Small intestine (tissue), 7 donors: ENCODE measurements at regions not wholly inside any gene's neighbourhood (a gene's known extent, or its start where the extent isn't known, plus 50 kb on each side); places are given as distances from the start of the nearest gene placed in this dataset.
"Not testable (repeated sequence)": the region's sequence is repeated elsewhere in the genome, so short reads cannot be mapped to it uniquely, and the experiment has no call there.

ENCODE experiments used
- DNase-seq, 2 donors: peaks; one replicate each; pipeline versions ENCODE4 v3.0.0 to v3.0.0-alpha.2; 2013
- FAIRE-seq: peaks from 2 replicates; lab custom pipeline; 2012; peaks lifted over from hg19 to GRCh38; lab: Jason Lieb, UNC
- H3K27ac ChIP-seq, 3 donors: one replicate each; pipeline ENCODE4 v1.5.1; 2013; ENCODE audit warnings: low read length in 2 of 3, mild to moderate bottlenecking in 2 of 3, control low read depth in 1 of 3, inconsistent platforms in 1 of 3, low read depth in 1 of 3, moderate library complexity in 1 of 3
- H3K27me3 ChIP-seq, 3 donors: one replicate each; pipeline ENCODE4 v1.6.1; 2013; ENCODE audit warnings: low read length in 3 of 3, inconsistent platforms in 1 of 3; ENCODE audit not compliant: control insufficient read depth in 3 of 3, insufficient read depth in 3 of 3
- H3K36me3 ChIP-seq, 3 donors: one replicate each; pipeline ENCODE4 v1.6.1; 2013; ENCODE audit warnings: low read length in 3 of 3, inconsistent platforms in 1 of 3, low read depth in 1 of 3, mild to moderate bottlenecking in 1 of 3, moderate library complexity in 1 of 3; ENCODE audit not compliant: control insufficient read depth in 3 of 3, insufficient read depth in 2 of 3
- H3K4me1 ChIP-seq, 3 donors: one replicate each; pipeline ENCODE4 v1.6.1; 2013; ENCODE audit warnings: low read length in 2 of 3, inconsistent platforms in 1 of 3, low read depth in 1 of 3, mild to moderate bottlenecking in 1 of 3, moderate library complexity in 1 of 3; ENCODE audit not compliant: control insufficient read depth in 3 of 3, insufficient read depth in 2 of 3
- H3K4me3 ChIP-seq, 3 donors: one replicate each; pipeline ENCODE4 v1.5.1; 2013; ENCODE audit warnings: low read length in 3 of 3, control low read depth in 1 of 3, inconsistent platforms in 1 of 3, low read depth in 1 of 3, mild to moderate bottlenecking in 1 of 3, moderate library complexity in 1 of 3
- H3K9me3 ChIP-seq, 2 donors: one replicate each; pipeline ENCODE4 v1.6.1; 2013; ENCODE audit warnings: low read depth in 1 of 2, low read length in 1 of 2; ENCODE audit not compliant: control insufficient read depth in 2 of 2, insufficient read depth in 1 of 2
- WGBS, 3 donors: extraction: QIAGEN DNeasy Blood & Tissue Kit; methylation state at CpG; one replicate each; pipeline ENCODE4 v1.1.7; 2013; 5-methylcytosine and 5-hydroxymethylcytosine counted together
- donor health status: healthy with polysubstance abuse.
- donor health status: control.
- donor health status: control.
- donor health status: Bipolar disorder and iron deficiency.
- donor health status: healthy.

DNA sequence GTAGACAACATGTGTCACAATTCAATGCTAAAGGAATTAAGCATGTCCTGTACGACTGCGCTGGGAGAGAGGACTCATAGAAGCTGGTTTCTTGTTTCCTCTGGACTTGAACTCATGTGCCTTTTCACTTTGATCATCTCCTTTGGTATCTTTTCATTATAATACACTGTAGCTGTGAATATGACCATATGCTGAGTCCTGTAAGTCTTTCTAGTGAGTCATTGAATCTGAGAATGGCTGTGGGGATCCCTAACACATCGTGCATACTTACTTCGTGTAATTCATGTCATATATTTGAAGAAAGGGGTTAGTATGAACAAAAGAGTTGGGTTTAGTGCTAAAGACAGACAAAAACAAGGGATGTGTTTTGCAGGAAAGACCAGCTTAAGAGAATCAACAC is 148.1 kb upstream of the RUNX1 start:
- Histone ChIP-seq H3K4me3 (no peak overlapping the region), H3K36me3 (no peaks in the 10 kb centered on the region), H3K9me3 (no peaks in the 10 kb centered on the region), H3K27me3 (no peaks in the 10 kb centered on the region), H3K27ac (no peak overlapping the region), H3K4me1 (no peaks in the 10 kb centered on the region)
- 91 to 97% (median 93%) methylated on average over 4 of the region's 4 CpGs for WGBS, 3 donors
- FAIRE-seq (no peak), DNase-seq (no peak)

DNA sequence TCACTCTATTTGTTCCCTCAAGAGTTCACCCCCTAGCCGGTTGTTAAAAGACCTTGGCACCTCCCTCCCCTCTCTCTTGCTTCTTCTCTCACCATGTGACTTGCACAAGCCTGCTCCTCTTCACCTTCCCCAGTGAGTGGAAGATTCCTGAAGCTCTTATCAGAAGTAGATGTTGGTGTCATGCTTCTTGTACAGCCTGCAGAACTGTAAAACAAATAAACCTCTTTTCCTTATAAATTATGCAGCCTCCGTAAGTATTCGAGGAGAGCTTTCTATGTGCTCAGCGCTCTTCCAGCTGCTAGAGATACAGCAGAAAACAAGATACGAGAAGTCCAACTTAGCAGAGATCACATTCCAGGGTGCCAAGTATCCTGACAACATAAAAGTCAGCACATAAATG is 147.0 kb upstream of the RUNX1 start:
- no peak for FAIRE-seq
- H3K9me3 ChIP-seq: no peaks in the 10 kb centered on the region
- DNase-seq: no peak
- no peaks in the 10 kb centered on the region for H3K4me1 ChIP-seq
- H3K4me3 ChIP-seq: no peak overlapping the region
- no peaks in the 10 kb centered on the region for H3K36me3 ChIP-seq
- no peak overlapping the region for H3K27ac ChIP-seq
- H3K27me3 ChIP-seq: no peaks in the 10 kb centered on the region
- WGBS, 3 donors: 81 to 93% (median 88%) methylated on average over 5 of the region's 5 CpGs

DNA sequence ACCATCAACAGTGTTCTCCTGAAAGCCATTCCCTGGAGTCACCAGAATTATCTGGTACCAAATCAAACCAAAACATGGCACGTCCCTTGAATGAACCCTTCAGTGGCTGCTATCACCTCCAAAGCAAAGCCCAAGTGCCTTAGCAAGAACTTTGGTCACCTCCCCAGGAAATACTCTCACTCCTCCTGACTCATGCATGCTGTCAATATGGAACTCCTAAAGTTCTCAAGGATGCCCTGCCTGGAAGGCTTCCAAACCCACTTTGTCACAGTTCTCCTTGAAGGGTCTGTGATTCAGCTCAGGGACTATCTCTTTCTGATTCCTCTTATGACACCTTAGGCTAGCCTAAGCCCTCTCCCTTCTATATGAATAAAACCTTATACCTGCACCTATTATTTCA is 146.1 kb upstream of the RUNX1 start:
- WGBS, 3 donors: 78 to 90% (median 86%) methylated on average over 1 of the region's 1 CpG
- Histone ChIP-seq H3K36me3 (no peaks in the 10 kb centered on the region), H3K27ac (no peak overlapping the region), H3K27me3 (no peaks in the 10 kb centered on the region), H3K4me3 (no peak overlapping the region), H3K9me3 (no peaks in the 10 kb centered on the region), H3K4me1 (no peaks in the 10 kb centered on the region)
- DNase-seq: no peak
- FAIRE-seq: no peak

DNA sequence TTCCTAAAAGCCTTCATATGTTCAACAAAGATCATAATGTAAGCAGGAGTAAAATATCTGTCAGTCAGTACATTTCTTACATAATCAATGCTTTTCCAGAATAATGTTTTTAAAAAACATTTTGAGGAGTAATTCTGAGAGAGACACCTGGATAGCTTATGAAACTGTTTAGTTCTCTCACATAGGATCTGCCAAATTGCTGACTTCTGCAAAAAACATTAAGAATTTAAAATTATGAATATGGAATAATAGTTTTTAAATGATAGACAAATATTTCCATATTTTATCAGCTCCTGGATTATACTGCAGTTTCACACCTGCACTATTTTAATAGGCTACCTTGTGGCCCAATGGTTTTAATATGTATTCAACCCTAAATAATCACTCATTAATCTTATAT is 142.7 kb upstream of the RUNX1 start:
- Histone ChIP-seq H3K27me3 (no peaks in the 10 kb centered on the region), H3K4me3 (no peak overlapping the region), H3K36me3 (no peaks in the 10 kb centered on the region), H3K9me3 (no peaks in the 10 kb centered on the region), H3K27ac (no peak overlapping the region), H3K4me1 (peaks cover 0 to 3% (median 0%) of the 10 kb centered on the region in 3 donors)
- FAIRE-seq: no peak
- no peak for DNase-seq

DNA sequence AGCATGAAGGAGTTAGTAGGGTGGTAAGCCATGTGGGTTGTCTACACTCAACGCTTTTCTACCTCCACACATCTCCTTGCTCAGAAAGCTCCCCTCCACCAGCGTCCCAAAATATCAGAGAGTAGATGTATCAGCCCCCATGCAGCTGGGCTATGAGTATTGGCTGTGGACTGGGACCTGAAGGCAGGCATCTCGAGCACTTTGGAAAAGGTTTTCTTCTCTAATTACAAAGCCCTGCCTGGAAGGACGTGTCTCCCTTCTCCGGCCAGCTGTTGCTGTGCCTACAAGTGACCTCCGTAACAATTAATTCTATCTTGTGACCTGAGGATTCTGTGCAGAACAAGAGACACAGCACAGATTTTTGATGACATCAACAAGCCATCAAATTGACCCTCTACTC is 142.0 kb upstream of the RUNX1 start:
- no peaks in the 10 kb centered on the region for H3K27me3 ChIP-seq
- FAIRE-seq: no peak
- no peak overlapping the region for H3K4me3 ChIP-seq
- WGBS, 3 donors: 90 to 95% (median 93%) methylated on average over 6 of the region's 6 CpGs
- no peak for DNase-seq
- H3K4me1 ChIP-seq: peaks cover 0 to 3% (median 0%) of the 10 kb centered on the region in 3 donors
- H3K27ac ChIP-seq: no peak overlapping the region
- no peaks in the 10 kb centered on the region for H3K9me3 ChIP-seq
- H3K36me3 ChIP-seq: no peaks in the 10 kb centered on the region

DNA sequence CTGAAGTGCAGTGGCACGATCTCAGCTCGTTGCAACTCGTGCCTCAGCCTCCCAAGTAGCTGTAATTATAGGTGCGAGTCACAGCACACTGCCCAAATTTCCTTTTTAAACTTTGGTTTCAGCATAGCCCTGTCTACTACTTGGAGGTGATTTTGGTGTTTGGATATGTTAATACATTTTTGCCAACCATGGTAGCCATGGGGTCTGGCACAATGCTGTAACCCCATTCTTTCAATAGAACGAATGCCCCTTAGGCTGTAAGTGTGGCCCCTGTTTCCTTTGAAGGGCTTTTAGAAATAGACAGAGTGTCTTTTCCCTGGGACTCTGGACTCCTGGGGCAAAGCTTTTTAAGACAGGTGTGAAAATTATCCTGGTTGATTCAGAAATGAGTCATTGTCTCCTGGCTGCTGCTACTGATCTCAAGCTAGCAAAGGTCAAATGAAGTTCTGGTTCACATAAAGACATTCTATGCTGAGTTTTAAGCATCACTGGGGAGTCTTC is 141.1 kb upstream of the RUNX1 start:
- FAIRE-seq: no peak
- Histone ChIP-seq H3K4me1 (peaks cover 0 to 3% (median 0%) of the 10 kb centered on the region in 3 donors), H3K36me3 (no peaks in the 10 kb centered on the region), H3K4me3 (no peak overlapping the region), H3K9me3 (no peaks in the 10 kb centered on the region), H3K27me3 (no peaks in the 10 kb centered on the region), H3K27ac (no peak overlapping the region)
- peak; percentile 48 to 67 for DNase-seq
- WGBS, 3 donors: 10 to 58% (median 40%) methylated on average over 5 of the region's 5 CpGs

DNA sequence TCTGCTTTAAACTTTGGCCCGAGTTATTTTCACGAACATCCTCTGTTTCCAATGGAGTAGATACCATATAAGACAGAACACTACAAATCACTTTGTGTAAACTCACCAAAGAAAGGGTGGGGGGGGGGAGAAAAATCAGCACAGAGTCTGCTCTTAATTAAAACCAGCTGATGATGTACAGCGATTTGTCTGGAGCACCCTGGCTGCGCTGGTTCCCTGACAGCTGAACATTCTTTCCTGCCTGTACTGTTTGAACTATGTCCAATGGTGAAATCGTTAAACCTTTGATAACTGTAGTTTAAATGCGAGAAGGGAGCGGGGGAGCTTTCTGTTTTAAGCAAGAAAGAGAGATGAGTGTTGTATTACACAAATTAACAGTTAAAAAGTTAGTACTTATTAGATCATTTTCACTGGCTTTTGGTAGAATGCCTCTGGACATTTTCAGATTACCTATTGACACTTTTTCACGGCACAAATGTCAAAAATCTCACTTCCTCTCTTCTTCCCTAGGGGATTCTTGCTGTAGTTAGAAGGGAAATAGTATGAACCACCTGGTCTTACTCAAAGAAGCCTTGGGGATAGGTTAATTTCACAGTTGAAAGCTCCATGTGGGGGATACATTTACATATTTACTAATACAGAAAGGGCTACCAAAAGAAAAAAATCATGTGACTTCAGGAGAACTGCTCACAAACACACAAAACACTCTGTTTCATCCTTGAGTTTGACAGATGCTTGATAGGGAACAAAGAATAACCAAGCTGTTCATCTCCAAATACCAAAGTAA is 140.2 kb upstream of the RUNX1 start:
- no peak overlapping the region for H3K27ac ChIP-seq
- H3K4me3 ChIP-seq: no peak overlapping the region
- H3K36me3 ChIP-seq: no peaks in the 10 kb centered on the region
- DNase-seq: peak; percentile 25 to 31
- peaks cover 0 to 3% (median 0%) of the 10 kb centered on the region in 3 donors for H3K4me1 ChIP-seq
- FAIRE-seq: no peak
- no peaks in the 10 kb centered on the region for H3K9me3 ChIP-seq
- no peaks in the 10 kb centered on the region for H3K27me3 ChIP-seq
- WGBS, 3 donors: 16 to 35% (median 31%) methylated on average over 8 of the region's 8 CpGs

DNA sequence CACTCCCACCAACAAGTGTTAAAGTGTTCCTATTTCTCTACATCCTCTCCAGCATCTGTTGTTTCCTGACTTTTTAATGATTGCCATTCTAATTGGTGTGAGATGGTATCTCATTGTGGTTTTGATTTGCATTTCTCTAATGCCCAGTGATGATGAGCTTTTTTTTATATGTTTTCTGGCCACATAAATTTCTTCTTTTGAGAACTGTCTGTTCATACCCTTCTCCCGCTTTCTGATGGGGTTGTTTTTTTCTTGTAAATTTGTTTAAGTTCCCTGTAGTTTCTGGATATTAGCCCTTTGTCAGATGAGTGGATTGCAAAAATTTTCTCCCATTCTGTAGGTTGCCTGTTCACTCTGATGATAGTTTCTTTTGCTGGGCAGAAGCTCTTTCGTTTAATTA is 134.3 kb upstream of the RUNX1 start:
- H3K9me3 ChIP-seq, H3K4me1 ChIP-seq, FAIRE-seq, DNase-seq, H3K27me3 ChIP-seq, H3K36me3 ChIP-seq, H3K27ac ChIP-seq, H3K4me3 ChIP-seq: not testable (repeated sequence)
- 73 to 86% (median 83%) methylated on average over 2 of the region's 2 CpGs for WGBS, 3 donors
